ENCODE measurements at regions not wholly inside any gene's neighbourhood (a gene's known extent, or its start where the extent isn't known, plus 50 kb on each side); places are given as distances from the start of the nearest gene placed in this dataset.

DNA sequence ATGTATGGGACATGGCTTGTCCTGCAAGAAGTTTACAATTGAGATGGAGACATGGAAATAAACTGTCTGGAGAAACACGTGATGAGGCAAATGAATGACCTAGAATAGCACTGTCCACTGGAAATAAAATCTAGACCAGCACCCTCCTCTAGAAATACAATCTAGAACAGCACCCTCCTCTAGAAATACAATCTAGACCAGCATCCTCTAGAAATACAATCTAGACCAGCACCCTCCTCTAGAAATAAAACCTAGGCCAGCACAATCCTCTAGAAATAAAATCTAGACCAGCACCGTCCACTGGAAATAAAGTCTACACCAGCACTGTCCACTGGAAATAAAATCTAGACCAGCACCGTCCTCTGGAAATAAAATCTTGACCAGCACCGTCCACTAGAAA is 69.2 kb upstream of the RFLNA start (continued):
- TF ChIP-seq, protein P1, sequence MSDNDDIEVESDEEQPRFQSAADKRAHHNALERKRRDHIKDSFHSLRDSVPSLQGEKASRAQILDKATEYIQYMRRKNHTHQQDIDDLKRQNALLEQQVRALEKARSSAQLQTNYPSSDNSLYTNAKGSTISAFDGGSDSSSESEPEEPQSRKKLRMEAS (IDR thresholded peaks at IDR 0.05) = no peak

DNA sequence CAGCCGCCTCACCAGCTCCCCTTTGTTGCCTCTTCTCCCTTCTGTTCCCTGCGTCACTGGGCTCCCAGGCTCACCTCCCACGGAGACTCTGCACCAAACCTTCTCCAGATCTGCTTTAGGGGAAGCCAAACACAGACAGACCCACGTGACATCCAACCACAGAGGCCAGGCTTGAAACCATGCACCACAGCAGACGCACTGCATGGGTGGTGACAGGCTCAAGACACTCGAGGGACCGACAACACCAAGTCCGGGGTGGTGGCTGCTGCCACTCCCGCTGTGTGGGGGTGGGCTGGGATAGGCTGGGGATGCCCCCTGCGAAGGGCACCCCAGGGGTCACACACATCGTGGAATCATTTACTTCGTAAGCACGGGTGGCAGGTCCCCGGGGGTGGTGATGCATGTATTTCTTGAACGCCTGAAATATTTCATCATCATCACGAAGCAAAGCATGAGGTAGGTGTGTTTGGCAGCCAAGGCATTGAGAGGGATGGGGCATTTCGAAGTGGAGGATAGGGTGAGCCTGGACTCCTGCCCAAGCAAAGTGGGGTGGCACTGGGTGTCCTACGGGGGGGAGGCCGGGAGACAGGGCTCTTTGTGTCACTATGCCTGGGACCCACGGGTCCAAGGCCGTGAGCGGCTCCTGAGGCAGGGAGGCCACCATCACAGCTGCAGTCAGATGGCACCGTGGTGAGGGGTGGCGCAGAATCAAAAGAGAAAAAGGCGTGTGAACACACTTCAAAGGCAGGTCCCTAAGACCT is 66.8 kb upstream of the RFLNA start:
- no peaks in the 10 kb centered on the region for H3K4me1 ChIP-seq
- TF ChIP-seq, protein P2, sequence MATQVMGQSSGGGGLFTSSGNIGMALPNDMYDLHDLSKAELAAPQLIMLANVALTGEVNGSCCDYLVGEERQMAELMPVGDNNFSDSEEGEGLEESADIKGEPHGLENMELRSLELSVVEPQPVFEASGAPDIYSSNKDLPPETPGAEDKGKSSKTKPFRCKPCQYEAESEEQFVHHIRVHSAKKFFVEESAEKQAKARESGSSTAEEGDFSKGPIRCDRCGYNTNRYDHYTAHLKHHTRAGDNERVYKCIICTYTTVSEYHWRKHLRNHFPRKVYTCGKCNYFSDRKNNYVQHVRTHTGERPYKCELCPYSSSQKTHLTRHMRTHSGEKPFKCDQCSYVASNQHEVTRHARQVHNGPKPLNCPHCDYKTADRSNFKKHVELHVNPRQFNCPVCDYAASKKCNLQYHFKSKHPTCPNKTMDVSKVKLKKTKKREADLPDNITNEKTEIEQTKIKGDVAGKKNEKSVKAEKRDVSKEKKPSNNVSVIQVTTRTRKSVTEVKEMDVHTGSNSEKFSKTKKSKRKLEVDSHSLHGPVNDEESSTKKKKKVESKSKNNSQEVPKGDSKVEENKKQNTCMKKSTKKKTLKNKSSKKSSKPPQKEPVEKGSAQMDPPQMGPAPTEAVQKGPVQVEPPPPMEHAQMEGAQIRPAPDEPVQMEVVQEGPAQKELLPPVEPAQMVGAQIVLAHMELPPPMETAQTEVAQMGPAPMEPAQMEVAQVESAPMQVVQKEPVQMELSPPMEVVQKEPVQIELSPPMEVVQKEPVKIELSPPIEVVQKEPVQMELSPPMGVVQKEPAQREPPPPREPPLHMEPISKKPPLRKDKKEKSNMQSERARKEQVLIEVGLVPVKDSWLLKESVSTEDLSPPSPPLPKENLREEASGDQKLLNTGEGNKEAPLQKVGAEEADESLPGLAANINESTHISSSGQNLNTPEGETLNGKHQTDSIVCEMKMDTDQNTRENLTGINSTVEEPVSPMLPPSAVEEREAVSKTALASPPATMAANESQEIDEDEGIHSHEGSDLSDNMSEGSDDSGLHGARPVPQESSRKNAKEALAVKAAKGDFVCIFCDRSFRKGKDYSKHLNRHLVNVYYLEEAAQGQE (IDR thresholded peaks at IDR 0.05) = no peak
- TF ChIP-seq, protein P3, sequence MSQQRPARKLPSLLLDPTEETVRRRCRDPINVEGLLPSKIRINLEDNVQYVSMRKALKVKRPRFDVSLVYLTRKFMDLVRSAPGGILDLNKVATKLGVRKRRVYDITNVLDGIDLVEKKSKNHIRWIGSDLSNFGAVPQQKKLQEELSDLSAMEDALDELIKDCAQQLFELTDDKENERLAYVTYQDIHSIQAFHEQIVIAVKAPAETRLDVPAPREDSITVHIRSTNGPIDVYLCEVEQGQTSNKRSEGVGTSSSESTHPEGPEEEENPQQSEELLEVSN (IDR thresholded peaks at IDR 0.05; ENCODE audit: borderline replicate concordance, low read depth) = no peak
- no peak for TF ChIP-seq PHF8 (IDR thresholded peaks at IDR 0.05; ENCODE audit: borderline replicate concordance, low read depth)
- no peak for TF ChIP-seq CBX2 (IDR thresholded peaks at IDR 0.05; ENCODE audit: borderline replicate concordance, low read depth)
- TF ChIP-seq, protein P4, sequence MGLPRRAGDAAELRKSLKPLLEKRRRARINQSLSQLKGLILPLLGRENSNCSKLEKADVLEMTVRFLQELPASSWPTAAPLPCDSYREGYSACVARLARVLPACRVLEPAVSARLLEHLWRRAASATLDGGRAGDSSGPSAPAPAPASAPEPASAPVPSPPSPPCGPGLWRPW (IDR thresholded peaks at IDR 0.05) = no peak
- no peak for TF ChIP-seq RAD21 (conservative IDR thresholded peaks at IDR 0.05 in 1 of 2, IDR thresholded peaks at IDR 0.05 in 1 of 2)
- TF ChIP-seq, protein P5, sequence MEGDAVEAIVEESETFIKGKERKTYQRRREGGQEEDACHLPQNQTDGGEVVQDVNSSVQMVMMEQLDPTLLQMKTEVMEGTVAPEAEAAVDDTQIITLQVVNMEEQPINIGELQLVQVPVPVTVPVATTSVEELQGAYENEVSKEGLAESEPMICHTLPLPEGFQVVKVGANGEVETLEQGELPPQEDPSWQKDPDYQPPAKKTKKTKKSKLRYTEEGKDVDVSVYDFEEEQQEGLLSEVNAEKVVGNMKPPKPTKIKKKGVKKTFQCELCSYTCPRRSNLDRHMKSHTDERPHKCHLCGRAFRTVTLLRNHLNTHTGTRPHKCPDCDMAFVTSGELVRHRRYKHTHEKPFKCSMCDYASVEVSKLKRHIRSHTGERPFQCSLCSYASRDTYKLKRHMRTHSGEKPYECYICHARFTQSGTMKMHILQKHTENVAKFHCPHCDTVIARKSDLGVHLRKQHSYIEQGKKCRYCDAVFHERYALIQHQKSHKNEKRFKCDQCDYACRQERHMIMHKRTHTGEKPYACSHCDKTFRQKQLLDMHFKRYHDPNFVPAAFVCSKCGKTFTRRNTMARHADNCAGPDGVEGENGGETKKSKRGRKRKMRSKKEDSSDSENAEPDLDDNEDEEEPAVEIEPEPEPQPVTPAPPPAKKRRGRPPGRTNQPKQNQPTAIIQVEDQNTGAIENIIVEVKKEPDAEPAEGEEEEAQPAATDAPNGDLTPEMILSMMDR (IDR thresholded peaks at IDR 0.05) = no peak
- TF ChIP-seq POLR2A (IDR thresholded peaks at IDR 0.05; ENCODE audit: low read length) = no peak
- TF ChIP-seq ZSCAN20 (CRISPR knock-in tag; IDR thresholded peaks at IDR 0.05) = no peak
- no peak for TF ChIP-seq FOSL2 (IDR thresholded peaks at IDR 0.05)
- no peak for TF ChIP-seq FOSL2 (CRISPR knock-in tag; IDR thresholded peaks at IDR 0.05)
- TF ChIP-seq, protein P6, sequence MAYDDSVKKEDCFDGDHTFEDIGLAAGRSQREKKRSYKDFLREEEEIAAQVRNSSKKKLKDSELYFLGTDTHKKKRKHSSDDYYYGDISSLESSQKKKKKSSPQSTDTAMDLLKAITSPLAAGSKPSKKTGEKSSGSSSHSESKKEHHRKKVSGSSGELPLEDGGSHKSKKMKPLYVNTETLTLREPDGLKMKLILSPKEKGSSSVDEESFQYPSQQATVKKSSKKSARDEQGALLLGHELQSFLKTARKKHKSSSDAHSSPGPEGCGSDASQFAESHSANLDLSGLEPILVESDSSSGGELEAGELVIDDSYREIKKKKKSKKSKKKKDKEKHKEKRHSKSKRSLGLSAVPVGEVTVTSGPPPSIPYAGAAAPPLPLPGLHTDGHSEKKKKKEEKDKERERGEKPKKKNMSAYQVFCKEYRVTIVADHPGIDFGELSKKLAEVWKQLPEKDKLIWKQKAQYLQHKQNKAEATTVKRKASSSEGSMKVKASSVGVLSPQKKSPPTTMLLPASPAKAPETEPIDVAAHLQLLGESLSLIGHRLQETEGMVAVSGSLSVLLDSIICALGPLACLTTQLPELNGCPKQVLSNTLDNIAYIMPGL (CRISPR knock-in tag; IDR thresholded peaks at IDR 0.05; ENCODE audit: borderline replicate concordance) = no peak
- TF ChIP-seq ZFP36 (IDR thresholded peaks at IDR 0.05; ENCODE audit: borderline replicate concordance, partially characterized antibody) = no peak
- no peak for TF ChIP-seq NPAS2 (CRISPR knock-in tag; IDR thresholded peaks at IDR 0.05; ENCODE audit: borderline replicate concordance)
- TF ChIP-seq SMC3 (IDR thresholded peaks at IDR 0.05) = no peak
- TF ChIP-seq, protein P1 (IDR thresholded peaks at IDR 0.05) = no peak
- TF ChIP-seq, protein P7, sequence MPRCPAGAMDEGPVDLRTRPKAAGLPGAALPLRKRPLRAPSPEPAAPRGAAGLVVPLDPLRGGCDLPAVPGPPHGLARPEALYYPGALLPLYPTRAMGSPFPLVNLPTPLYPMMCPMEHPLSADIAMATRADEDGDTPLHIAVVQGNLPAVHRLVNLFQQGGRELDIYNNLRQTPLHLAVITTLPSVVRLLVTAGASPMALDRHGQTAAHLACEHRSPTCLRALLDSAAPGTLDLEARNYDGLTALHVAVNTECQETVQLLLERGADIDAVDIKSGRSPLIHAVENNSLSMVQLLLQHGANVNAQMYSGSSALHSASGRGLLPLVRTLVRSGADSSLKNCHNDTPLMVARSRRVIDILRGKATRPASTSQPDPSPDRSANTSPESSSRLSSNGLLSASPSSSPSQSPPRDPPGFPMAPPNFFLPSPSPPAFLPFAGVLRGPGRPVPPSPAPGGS (IDR thresholded peaks at IDR 0.05) = no peak
- no peak for TF ChIP-seq MYC (IDR thresholded peaks at IDR 0.05; ENCODE audit: borderline replicate concordance, low read length)
- TF ChIP-seq FOSB (CRISPR knock-in tag; IDR thresholded peaks at IDR 0.05) = no peak
- no peak for TF ChIP-seq HOXB5 (CRISPR knock-in tag; IDR thresholded peaks at IDR 0.05)
- no peak for TF ChIP-seq BHLHE40 (IDR thresholded peaks at IDR 0.05; ENCODE audit: low read depth, low read length)
- no peak for ATAC-seq
- no peak overlapping the region for H3K4me3 ChIP-seq
- no peak for FAIRE-seq
- no peak overlapping the region for H3K27ac ChIP-seq
- H3K9me3 ChIP-seq = peaks cover 25% of the 10 kb centered on the region; the same call in 2 of the 3 replicates
- ChIA-PET CTCF (no interaction called here), POLR2A (no interaction called here)
- 46% methylated on average over 25 of the region's 25 CpGs for WGBS (ENCODE audit: missing lambda C conversion rate)
- H3K4me2 ChIP-seq = no peak overlapping the region
- DNase-seq (ENCODE audit: low read depth in 1 of 2, low spot score in 1 of 2) = no peak
